ENCODE measurements at regions not wholly inside any gene's neighbourhood (a gene's known extent, or its start where the extent isn't known, plus 50 kb on each side); places are given as distances from the start of the nearest gene placed in this dataset.

- no peak for TF ChIP-seq E2F4 (CRISPR knock-in tag; IDR thresholded peaks at IDR 0.05; ENCODE audit: borderline replicate concordance, low read depth)
- TF ChIP-seq USF1 (CRISPR knock-in tag; IDR thresholded peaks at IDR 0.05), result no peak
- no peak for TF ChIP-seq CTCF (IDR thresholded peaks at IDR 0.05)
- TF ChIP-seq PREB (CRISPR knock-in tag; IDR thresholded peaks at IDR 0.05; ENCODE audit: borderline replicate concordance), result no peak
- TF ChIP-seq CREB1 (CRISPR knock-in tag; IDR thresholded peaks at IDR 0.05), result no peak
- no peak for TF ChIP-seq ZSCAN18 (CRISPR knock-in tag; IDR thresholded peaks at IDR 0.05)
- TF ChIP-seq ETV6 (CRISPR knock-in tag; IDR thresholded peaks at IDR 0.05), result no peak
- TF ChIP-seq MXD4 (CRISPR knock-in tag; IDR thresholded peaks at IDR 0.05; ENCODE audit: borderline replicate concordance), result no peak
- no peak for TF ChIP-seq NFYB (CRISPR knock-in tag; conservative IDR thresholded peaks at IDR 0.05; ENCODE audit: low read depth)
- TF ChIP-seq ERG (CRISPR knock-in tag; IDR thresholded peaks at IDR 0.05), result no peak
- TF ChIP-seq ZBTB43 (CRISPR knock-in tag; IDR thresholded peaks at IDR 0.05), result no peak
- TF ChIP-seq E2F1 (CRISPR knock-in tag; IDR thresholded peaks at IDR 0.05), result no peak
These were observed 354.4 kb downstream of the TBL1XR1 start for GRCh38 chr3:176842914-176843313.

Measured in WTC11 (cell line).